ENCODE measurements at regions not wholly inside any gene's neighbourhood (a gene's known extent, or its start where the extent isn't known, plus 50 kb on each side); places are given as distances from the start of the nearest gene placed in this dataset.
"Not testable (repeated sequence)": the region's sequence is repeated elsewhere in the genome, so short reads cannot be mapped to it uniquely, and the experiment has no call there.

- DNase-seq (ENCODE audit: low read depth), result no peak
Observed at GRCh38 chr4:12053966-12054365, 625.3 kb upstream of the HS3ST1 start.

DNA sequence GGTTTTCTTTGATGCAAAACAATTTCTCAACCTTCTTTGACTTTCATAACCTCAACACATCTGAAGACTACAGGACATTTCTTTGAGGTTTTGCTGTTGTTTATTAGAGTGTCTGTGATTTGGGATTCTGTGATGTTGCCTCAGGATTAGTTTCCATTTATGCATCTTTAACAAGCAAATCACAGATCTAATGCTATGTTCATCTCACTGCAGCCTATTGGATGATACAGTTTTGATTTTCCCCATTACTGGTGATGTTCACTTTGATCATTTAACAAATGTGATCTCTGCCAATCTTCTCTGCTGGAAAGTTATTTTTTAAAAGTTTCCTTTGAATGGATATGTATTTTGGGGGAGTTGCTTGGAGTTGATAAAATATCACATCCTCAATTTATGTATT is 624.9 kb upstream of the HS3ST1 start:
- no peak for DNase-seq (ENCODE audit: low read depth)

DNA sequence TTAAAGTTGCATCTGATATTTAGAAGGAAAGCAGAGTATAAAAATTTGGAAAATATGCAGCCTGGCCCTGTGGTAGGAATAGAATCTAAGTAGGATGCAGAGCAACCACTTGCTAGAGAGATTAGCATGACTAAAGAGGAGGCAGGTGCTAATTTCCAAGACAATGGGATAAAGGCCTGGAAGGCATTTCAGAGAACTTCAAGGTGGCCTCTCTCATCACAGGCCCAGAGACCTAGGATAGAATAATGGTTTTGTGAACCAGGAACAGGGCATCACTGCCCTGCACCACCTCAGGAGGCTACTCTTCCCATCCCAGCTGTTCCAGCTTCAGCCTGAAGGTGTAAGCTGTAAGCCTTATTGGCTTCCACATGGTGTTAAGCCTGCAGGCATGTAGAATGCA is 621.7 kb upstream of the HS3ST1 start:
- no peak for DNase-seq (ENCODE audit: low read depth)

GRCh38 chr4:12042818-12043217 is 614.1 kb upstream of the HS3ST1 start:
- no peak for DNase-seq (ENCODE audit: low read depth)

DNA sequence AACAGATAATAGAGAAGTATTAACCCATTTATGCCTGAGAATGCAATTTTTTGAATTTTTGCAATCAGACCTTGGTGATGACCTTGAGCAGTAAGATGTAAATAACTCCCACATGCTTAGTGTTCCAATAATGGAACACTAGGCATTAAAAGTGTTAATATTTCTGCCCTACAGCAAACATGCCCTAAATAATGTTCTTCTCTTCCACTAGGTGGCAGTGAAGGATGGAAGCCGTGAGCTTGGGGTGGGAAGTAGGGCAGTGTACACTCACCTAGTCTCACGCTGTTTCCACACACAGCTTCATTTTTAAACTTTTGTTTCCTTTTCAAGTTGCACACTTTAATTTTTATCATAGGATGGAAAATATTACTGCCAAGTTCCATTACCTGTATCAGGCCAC is 613.1 kb upstream of the HS3ST1 start:
- no peak for DNase-seq (ENCODE audit: low read depth)

GRCh38 chr4:12036450-12036849 is 607.8 kb upstream of the HS3ST1 start:
- no peak for DNase-seq (ENCODE audit: low read depth)

GRCh38 chr4:12028258-12028657 is 599.6 kb upstream of the HS3ST1 start:
- DNase-seq (ENCODE audit: low read depth), result no peak

DNA sequence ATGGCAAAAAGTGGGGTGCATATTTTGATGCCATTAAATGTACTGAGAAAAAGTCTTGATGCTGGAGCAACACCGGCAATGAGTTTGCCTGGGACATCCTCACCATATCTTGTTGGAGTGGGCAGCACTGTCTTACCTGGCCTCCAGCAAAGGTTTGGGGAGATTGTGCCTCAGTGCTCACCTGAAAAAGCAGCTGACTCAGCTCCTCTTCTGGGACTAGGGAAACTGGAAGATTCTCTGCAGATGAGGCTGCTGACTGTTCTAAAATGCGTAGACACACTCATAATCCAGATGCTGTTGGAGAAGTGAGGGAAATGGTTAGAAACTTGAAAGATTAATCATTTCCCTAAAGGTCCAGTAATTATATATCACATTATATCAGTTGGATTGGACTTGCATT is 593.7 kb upstream of the HS3ST1 start:
- DNase-seq (ENCODE audit: low read depth), result no peak

DNA sequence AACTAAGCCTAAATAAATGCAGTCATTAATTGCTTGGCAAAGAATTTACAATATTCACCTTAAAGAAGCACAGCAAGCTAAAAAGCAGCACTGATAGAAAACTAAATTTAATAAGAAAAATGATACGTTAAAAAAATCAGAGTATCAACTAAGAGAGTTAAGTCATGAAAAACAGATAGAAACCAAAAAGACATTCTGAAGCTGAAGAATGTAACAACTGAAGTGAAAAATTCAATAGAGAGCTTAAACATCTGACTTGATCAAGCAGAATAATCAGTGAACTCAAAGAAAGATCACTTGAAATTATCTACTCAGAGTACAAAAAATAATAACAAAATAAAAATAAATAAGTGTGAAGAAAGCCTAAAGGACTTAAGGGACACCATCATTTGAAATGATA is 588.0 kb upstream of the HS3ST1 start:
- no peak for DNase-seq (ENCODE audit: low read depth)

DNA sequence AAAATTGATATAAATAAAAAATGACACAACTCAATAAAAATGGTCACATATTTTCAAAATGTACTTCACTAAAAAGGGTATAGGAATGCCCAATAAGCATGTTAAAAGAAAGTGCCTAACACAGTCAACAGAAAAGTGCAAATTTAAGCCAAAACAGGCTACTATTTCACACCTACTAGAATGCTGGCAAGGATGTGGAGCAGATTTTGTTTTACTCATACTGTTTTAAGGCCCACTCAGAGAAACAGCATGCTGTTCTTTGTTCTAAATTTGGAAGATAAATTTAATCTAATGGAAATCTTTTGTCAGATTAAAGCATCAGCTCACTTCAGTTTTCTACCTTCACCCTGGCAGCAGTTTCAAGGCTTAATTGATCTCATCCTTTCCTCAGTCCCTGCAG is 576.8 kb upstream of the HS3ST1 start:
- no peak for DNase-seq (ENCODE audit: low read depth)

DNA sequence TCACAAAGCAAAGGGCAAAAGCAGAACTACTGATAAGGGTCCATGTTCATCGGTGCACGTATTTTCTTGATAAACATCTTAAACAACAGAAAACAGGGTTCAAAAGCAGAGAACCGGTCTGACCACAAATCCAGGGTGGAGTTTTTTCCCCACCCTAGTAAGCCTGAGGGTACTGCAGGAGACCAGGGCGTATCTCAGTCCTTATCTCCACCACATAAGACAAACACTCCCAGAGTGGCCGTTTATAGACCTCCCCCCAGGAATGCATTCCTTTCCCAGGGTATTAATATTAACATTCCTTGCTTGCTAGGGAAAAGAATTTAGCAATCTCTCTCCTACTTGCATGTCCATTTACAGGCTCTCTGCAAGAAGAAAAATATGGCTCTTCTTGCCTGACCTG is 567.9 kb upstream of the HS3ST1 start:
- DNase-seq (ENCODE audit: low read depth), result not testable (repeated sequence)

- DNase-seq (ENCODE audit: low read depth), result no peak
Observed at GRCh38 chr4:11976726-11977263, 548.1 kb upstream of the HS3ST1 start.

DNA sequence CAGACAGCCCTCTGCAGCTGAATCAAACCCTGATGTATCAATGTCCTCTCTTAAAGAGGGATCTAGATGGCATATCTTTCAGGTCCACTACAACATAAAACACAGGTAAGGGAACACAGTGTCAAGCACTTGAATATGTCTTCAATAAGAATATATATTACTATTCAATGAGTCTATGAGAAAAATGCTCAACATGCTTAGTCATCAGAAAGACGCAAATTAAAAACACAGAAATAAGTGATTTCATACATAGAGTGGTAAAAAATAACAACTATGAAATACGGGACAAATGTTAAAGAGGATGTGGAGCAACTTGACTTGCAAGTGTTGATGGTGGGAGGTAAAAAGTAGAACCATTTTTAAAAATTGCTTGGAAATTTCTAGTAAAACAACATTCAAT is 544.6 kb upstream of the HS3ST1 start:
- no peak for DNase-seq (ENCODE audit: low read depth)

DNA sequence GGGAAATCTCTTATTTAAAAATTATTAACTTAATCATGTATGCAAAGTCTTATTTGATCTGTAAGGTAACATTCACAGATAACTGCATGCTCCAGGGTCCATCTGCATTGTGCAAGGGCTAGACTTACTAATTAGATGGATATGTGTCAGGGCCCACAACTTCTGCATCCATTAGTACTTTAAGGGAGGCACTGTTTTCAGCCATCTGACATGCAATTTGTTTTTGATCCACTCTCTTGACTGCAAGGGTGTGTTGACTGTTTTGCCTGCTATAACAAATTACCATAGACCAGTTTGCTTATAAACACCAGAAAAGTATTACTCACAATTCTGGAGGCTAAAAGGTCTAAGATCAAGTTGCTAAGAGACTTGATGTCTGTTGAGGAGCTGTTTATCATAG is 542.1 kb upstream of the HS3ST1 start:
- no peak for DNase-seq (ENCODE audit: low read depth)

DNA sequence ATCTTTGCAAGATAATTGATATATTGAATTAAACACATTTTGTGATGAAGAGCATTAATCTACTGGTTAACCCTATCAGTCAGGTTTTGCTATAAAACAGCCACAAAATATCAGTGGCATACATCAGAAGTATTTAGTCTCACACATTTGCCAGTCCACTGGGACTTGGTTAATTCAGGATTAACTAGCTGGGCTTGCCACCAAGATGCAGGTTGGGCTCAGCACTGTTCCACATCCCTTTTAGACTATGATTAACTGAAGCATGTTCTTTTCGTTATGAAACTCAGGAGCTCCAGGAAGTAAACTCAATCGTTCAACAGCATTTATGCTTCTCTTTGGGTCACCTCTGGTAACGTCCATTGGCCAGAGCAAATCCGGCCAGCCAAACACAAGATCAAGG is 538.1 kb upstream of the HS3ST1 start:
- no peak for DNase-seq (ENCODE audit: low read depth)

GRCh38 chr4:11954093-11954492 is 525.4 kb upstream of the HS3ST1 start:
- DNase-seq (ENCODE audit: low read depth), result no peak

- no peak for DNase-seq (ENCODE audit: low read depth)
Observed at GRCh38 chr4:11949355-11949754, 520.7 kb upstream of the HS3ST1 start.

- not testable (repeated sequence) for DNase-seq (ENCODE audit: low read depth)
Observed at GRCh38 chr4:11947629-11948028, 518.9 kb upstream of the HS3ST1 start.

DNA sequence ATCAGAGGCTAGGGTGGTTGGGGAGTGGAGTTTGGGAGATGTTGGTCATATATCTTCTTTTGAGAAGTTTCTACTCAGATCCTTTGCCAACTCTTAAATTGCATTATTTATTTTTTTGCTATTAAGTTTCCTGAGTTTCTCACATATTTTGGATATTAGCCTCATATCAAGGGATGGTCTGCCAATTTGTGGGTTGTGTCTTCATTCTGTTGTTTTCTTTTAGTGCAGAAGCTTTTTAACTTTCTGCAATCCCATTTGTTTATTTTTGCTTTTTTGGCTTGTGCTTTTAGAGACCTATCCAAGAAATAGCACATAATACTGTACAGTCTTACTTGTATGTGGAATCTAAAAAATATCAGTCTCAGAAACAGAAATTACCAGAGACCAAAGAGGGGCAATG is 509.2 kb upstream of the HS3ST1 start:
- no peak for DNase-seq (ENCODE audit: low read depth)

- no peak for DNase-seq (ENCODE audit: low read depth)
Observed at GRCh38 chr4:11931266-11931820, 502.6 kb upstream of the HS3ST1 start.

DNA sequence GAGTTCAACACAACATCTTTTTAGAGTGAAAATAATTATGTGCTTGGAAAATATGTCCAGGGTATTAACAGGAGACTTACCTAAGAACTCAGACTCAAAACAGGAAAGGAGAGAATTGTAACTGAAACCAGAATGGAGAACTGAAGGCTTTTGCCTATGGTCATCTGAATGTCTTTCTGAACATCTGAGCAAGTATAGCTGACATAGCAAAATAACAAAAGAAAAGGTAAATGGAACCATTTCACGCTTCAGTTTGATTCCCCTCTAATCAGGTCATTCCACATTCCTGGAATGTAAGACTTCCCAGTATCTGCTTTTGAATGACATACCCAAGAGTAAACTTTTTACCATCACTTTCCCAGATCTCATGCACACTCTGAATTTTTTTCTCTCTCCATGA is 500.4 kb upstream of the HS3ST1 start:
- DNase-seq (ENCODE audit: low read depth), result no peak

DNA sequence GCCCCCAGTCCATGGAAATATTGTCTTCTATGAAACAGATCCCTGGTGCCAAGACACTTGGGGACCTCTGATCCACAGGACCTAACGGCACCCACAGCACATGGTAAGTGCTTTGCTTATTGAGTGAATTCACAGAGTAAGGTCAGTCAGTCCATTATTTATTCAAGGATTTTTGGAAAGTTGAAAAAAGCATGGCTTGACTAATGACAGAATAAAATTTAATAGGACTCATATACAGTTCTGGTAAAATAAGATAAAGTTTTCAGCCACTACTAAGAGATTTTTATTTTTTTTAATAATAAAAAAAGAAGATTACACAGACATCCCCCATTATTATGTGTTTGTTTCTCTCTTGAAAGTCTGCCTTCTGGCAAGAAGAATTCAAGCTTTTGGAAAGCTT is 490.6 kb upstream of the HS3ST1 start:
- no peak for DNase-seq (ENCODE audit: low read depth)

- no peak for DNase-seq (ENCODE audit: low read depth)
Observed at GRCh38 chr4:11914406-11914805, 485.7 kb upstream of the HS3ST1 start.

GRCh38 chr4:11912886-11913285 is 484.2 kb upstream of the HS3ST1 start:
- no peak for DNase-seq (ENCODE audit: low read depth)

- no peak for DNase-seq (ENCODE audit: low read depth)
Observed at GRCh38 chr4:11910812-11911211, 482.1 kb upstream of the HS3ST1 start.
